ENCODE measurements at regions not wholly inside any gene's neighbourhood (a gene's known extent, or its start where the extent isn't known, plus 50 kb on each side); places are given as distances from the start of the nearest gene placed in this dataset.

DNA sequence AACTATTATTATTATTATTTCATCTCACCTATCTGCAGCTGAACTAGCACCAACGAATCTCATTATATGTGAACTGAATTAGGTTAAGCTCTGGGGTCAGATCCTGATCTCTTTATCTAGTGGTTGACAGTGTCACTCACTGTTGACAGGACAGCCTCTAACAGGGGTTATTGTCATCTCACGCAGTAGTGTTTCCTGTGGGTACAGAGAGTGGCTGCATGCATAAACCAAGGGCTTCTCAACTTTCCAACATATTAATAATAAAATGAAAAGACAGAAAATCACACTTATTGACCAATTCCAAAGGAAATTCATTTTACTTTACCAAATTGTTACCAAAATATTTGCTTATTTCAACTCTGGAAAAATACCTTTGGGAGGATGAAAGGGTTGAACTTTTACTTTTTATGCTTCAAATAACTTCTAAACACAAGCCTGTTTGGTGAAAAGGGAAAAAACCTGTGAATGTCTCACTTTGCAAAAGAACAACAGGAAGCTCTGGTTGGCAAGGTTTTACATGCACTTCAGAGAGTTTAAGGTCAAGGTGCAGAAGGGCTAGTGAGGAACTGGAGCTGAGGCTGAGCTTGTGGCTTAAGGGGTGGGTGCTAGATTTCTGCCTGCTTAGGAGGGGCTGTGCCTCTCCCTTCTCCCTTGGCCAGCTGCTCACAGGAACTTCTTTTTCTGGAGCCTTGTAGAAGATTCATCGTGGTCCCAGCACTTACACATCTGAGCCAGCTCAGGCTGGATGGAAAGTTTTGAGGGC is 72.6 kb downstream of the CTAGE1 start:
- TF ChIP-seq POLR2A (IDR thresholded peaks at IDR 0.05): no peak
- TF ChIP-seq, protein P1, sequence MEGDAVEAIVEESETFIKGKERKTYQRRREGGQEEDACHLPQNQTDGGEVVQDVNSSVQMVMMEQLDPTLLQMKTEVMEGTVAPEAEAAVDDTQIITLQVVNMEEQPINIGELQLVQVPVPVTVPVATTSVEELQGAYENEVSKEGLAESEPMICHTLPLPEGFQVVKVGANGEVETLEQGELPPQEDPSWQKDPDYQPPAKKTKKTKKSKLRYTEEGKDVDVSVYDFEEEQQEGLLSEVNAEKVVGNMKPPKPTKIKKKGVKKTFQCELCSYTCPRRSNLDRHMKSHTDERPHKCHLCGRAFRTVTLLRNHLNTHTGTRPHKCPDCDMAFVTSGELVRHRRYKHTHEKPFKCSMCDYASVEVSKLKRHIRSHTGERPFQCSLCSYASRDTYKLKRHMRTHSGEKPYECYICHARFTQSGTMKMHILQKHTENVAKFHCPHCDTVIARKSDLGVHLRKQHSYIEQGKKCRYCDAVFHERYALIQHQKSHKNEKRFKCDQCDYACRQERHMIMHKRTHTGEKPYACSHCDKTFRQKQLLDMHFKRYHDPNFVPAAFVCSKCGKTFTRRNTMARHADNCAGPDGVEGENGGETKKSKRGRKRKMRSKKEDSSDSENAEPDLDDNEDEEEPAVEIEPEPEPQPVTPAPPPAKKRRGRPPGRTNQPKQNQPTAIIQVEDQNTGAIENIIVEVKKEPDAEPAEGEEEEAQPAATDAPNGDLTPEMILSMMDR (IDR thresholded peaks at IDR 0.05): no peak
